ENCODE measurements at regions not wholly inside any gene's neighbourhood (a gene's known extent, or its start where the extent isn't known, plus 50 kb on each side); places are given as distances from the start of the nearest gene placed in this dataset.
"Not testable (repeated sequence)": the region's sequence is repeated elsewhere in the genome, so short reads cannot be mapped to it uniquely, and the experiment has no call there.

GRCh38 chr1:72987871-72988270 lies 705.5 kb upstream of the NEGR1 start:
- TF ChIP-seq ZNF274 (IDR thresholded peaks at IDR 0.05; ENCODE audit: low read depth, low read length); SUZ12 (IDR thresholded peaks at IDR 0.05; ENCODE audit: extremely low read depth, insufficient read depth, insufficient read length): not testable (repeated sequence)

Data from NT2/D1 (cell line).